ENCODE measurements at regions not wholly inside any gene's neighbourhood (a gene's known extent, or its start where the extent isn't known, plus 50 kb on each side); places are given as distances from the start of the nearest gene placed in this dataset.
A peak's percentile ranks its signal among the peaks of the same experiment; 100 is the strongest.

DNA sequence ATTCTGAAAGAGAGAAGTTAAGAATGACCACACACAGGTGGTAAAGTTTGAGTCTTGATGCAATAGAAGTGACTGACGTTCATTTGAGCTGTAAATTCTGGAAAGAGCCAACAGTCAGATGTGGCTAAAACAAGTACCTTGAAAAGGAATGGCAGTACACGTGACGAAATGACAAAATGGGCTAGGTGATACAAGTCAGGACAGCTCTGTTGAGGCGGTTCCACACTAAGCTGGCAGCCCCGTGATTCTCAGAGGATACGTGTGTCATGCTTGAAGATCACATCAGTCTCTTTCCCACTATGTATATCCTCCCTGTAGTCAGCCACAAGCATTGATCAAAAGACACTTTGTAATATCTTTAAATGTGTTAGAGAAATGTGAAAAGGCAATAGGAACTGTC lies 881.3 kb upstream of the ADGRL2 start:
- no peak overlapping the region for H3K27ac Mint-ChIP-seq (ENCODE audit: unreplicated experiment)
- no peak for TF ChIP-seq CTCF (IDR thresholded peaks at IDR 0.05)
- H3K4me3 Mint-ChIP-seq (ENCODE audit: unreplicated experiment), result no peak overlapping the region
- no peaks in the 10 kb centered on the region for H3K36me3 Mint-ChIP-seq (ENCODE audit: unreplicated experiment)
- H3K9me3 Mint-ChIP-seq (ENCODE audit: unreplicated experiment), result no peaks in the 10 kb centered on the region
- DNase-seq (ENCODE audit: extremely low spot score, unreplicated experiment), result no peak
- no peaks in the 10 kb centered on the region for H3K27me3 Mint-ChIP-seq (ENCODE audit: unreplicated experiment)
- H3K4me1 Mint-ChIP-seq (ENCODE audit: unreplicated experiment), result peaks cover 24% of the 10 kb centered on the region

DNA sequence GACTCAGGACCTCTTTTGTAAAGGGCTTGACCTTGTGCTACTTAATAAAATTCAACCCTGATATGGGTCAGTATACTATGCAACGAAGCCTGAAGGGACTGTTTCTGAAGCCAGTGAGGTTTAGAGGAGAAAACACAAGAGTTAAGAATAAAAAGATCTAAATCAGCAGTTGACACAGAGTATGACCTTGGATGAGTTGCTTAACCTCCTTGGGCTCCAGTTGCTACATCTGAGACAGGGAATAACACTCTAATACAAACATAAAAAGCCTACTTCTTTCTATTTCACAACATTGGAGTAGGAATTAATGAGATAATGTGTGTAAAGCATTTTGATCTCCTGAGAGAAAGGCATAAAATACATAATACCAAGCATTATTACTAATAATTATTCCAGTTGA lies 882.4 kb upstream of the ADGRL2 start:
- no peak for TF ChIP-seq CTCF (IDR thresholded peaks at IDR 0.05)
- no peaks in the 10 kb centered on the region for H3K27me3 Mint-ChIP-seq (ENCODE audit: unreplicated experiment)
- H3K9me3 Mint-ChIP-seq (ENCODE audit: unreplicated experiment), result no peaks in the 10 kb centered on the region
- H3K36me3 Mint-ChIP-seq (ENCODE audit: unreplicated experiment), result no peaks in the 10 kb centered on the region
- DNase-seq (ENCODE audit: extremely low spot score, unreplicated experiment), result no peak
- peaks cover 24% of the 10 kb centered on the region for H3K4me1 Mint-ChIP-seq (ENCODE audit: unreplicated experiment)
- no peak overlapping the region for H3K4me3 Mint-ChIP-seq (ENCODE audit: unreplicated experiment)
- no peak overlapping the region for H3K27ac Mint-ChIP-seq (ENCODE audit: unreplicated experiment)

- Mint-ChIP-seq H3K9me3 (ENCODE audit: unreplicated experiment) (no peaks in the 10 kb centered on the region), H3K27ac (ENCODE audit: unreplicated experiment) (peak overlapping the region; percentile 46), H3K4me3 (ENCODE audit: unreplicated experiment) (no peak overlapping the region), H3K36me3 (ENCODE audit: unreplicated experiment) (no peaks in the 10 kb centered on the region), H3K4me1 (ENCODE audit: unreplicated experiment) (peaks cover 24% of the 10 kb centered on the region), H3K27me3 (ENCODE audit: unreplicated experiment) (no peaks in the 10 kb centered on the region)
- no peak for DNase-seq (ENCODE audit: extremely low spot score, unreplicated experiment)
- TF ChIP-seq CTCF (IDR thresholded peaks at IDR 0.05), result no peak
These were observed 882.9 kb upstream of the ADGRL2 start for GRCh38 chr1:80917826-80918225.

DNA sequence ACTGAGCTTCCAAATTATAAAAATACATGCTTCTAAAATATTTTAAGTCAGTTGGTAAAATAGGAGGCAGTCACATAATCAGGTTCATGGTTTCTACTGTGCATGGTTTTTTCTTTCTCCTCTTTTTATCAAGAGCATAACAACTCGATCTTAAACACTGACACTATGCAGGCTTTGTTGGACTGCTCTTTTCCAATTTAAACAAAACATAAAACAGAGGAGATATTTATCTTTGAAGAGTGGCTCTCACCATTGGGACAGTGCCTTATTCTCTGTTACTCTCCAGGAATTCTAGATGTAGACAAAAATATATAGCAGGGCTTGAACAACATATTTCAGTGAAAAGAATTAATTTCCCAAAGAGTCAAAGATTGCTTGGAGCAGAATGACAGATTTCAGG lies 883.5 kb upstream of the ADGRL2 start:
- Mint-ChIP-seq H3K36me3 (ENCODE audit: unreplicated experiment) (no peaks in the 10 kb centered on the region), H3K4me1 (ENCODE audit: unreplicated experiment) (peaks cover 27% of the 10 kb centered on the region), H3K27me3 (ENCODE audit: unreplicated experiment) (no peaks in the 10 kb centered on the region), H3K9me3 (ENCODE audit: unreplicated experiment) (no peaks in the 10 kb centered on the region), H3K4me3 (ENCODE audit: unreplicated experiment) (no peak overlapping the region), H3K27ac (ENCODE audit: unreplicated experiment) (peak overlapping the region; percentile 46)
- no peak for TF ChIP-seq CTCF (IDR thresholded peaks at IDR 0.05)
- no peak for DNase-seq (ENCODE audit: extremely low spot score, unreplicated experiment)

GRCh38 chr1:80915491-80915890 lies 885.2 kb upstream of the ADGRL2 start:
- peaks cover 43% of the 10 kb centered on the region for H3K4me1 Mint-ChIP-seq (ENCODE audit: unreplicated experiment)
- no peaks in the 10 kb centered on the region for H3K9me3 Mint-ChIP-seq (ENCODE audit: unreplicated experiment)
- H3K27me3 Mint-ChIP-seq (ENCODE audit: unreplicated experiment), result no peaks in the 10 kb centered on the region
- DNase-seq (ENCODE audit: extremely low spot score, unreplicated experiment), result no peak
- no peak overlapping the region for H3K27ac Mint-ChIP-seq (ENCODE audit: unreplicated experiment)
- no peaks in the 10 kb centered on the region for H3K36me3 Mint-ChIP-seq (ENCODE audit: unreplicated experiment)
- no peak for TF ChIP-seq CTCF (IDR thresholded peaks at IDR 0.05)
- H3K4me3 Mint-ChIP-seq (ENCODE audit: unreplicated experiment), result no peak overlapping the region
